Smooth muscle cell (in vitro differentiated cells): ENCODE measurements at regions not wholly inside any gene's neighbourhood (a gene's known extent, or its start where the extent isn't known, plus 50 kb on each side); places are given as distances from the start of the nearest gene placed in this dataset.

Source experiments
- DNase-seq: peaks from one replicate; lab custom pipeline; 2025; ENCODE audit not compliant: unreplicated experiment; lab: John Stamatoyannopoulos, UW
- H2AFZ ChIP-seq: fragments of 200-600 bp; sonication (generic); 2 replicates; pipeline ENCODE4 v1.6.0; 2016; ENCODE audit warnings: antibody characterized with exemption, low read depth, mild to moderate bottlenecking
- H3F3A ChIP-seq: fragments of 200-600 bp; sonication (generic); 2 replicates; pipeline ENCODE4 v1.6.0; 2017; ENCODE audit warnings: antibody characterized with exemption, low read depth
- H3K27ac ChIP-seq: fragments of 200-600 bp; sonication (generic); 2 replicates; pipeline ENCODE4 v1.5.1; 2016; ENCODE audit warnings: low read depth, mild to moderate bottlenecking
- H3K27me3 ChIP-seq: fragments of 200-600 bp; sonication (generic); 2 replicates; pipeline ENCODE4 v1.6.1; 2016; ENCODE audit warnings: low read depth, mild to moderate bottlenecking
- H3K36me3 ChIP-seq: fragments of 200-600 bp; sonication (generic); 2 replicates; pipeline ENCODE4 v1.5.1; 2016; ENCODE audit warnings: low read depth
- H3K4me1 ChIP-seq: fragments of 200-600 bp; sonication (generic); 2 replicates; pipeline ENCODE4 v1.5.1; 2016; ENCODE audit warnings: low read depth
- H3K4me2 ChIP-seq: fragments of 200-600 bp; sonication (generic); 2 replicates; pipeline ENCODE4 v1.6.0; 2016; ENCODE audit warnings: mild to moderate bottlenecking
- H3K4me3 ChIP-seq: fragments of 200-600 bp; sonication (generic); 2 replicates; pipeline ENCODE4 v1.5.1; 2016; ENCODE audit warnings: mild to moderate bottlenecking
- H3K79me2 ChIP-seq: fragments of 200-600 bp; sonication (generic); 2 replicates; pipeline ENCODE4 v1.6.0; 2016; ENCODE audit warnings: low read depth, mild to moderate bottlenecking
- H3K9ac ChIP-seq: fragments of 200-600 bp; sonication (generic); 2 replicates; pipeline ENCODE4 v1.6.0; 2016; ENCODE audit warnings: low read depth
- H3K9me3 ChIP-seq: fragments of 200-600 bp; sonication (generic); replicated peaks from 2 replicates; pipeline ENCODE4 v1.5.1; 2016; ENCODE audit warnings: low read depth
- H4K20me1 ChIP-seq: fragments of 200-600 bp; sonication (generic); 2 replicates; pipeline ENCODE4 v1.6.0; 2016; ENCODE audit warnings: low read depth
- WGBS: methylation state at CpG from one replicate; pipeline ENCODE4 v1.1.7; 2016; ENCODE audit warnings: low lambda C conversion rate; 5-methylcytosine and 5-hydroxymethylcytosine counted together
- TF ChIP-seq, protein P1 (sequence below): fragments of 200-600 bp; sonication (generic); IDR thresholded peaks from 2 replicates; pipeline ENCODE4 v1.5.1; 2017; ENCODE audit warnings: borderline replicate concordance, mild to moderate bottlenecking, antibody characterized with exemption; ENCODE audit not compliant: insufficient read depth, poor library complexity, severe bottlenecking

DNA sequence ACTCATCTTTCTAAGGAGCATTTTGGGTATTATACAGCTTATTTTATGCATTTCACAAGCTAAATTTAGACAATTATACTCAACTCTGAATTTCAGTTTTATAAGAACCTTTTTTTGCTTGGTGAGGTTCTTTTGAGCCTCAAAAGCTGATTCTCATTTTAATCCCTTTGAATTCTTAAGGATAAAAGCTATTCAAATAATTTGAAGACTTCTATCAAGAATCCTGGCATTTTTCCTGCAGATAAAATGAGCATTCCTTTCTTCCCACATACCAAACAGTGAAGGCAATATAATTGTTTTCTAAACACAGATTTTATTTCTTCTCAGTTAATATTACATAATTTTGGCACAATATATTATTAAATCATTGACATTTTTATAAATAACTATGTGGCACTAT, 118.4 kb upstream of the GPM6A start:
- H3K4me1 ChIP-seq = no peaks in the 10 kb centered on the region
- H3K4me2 ChIP-seq = peak overlapping the region; percentile 43
- H3K9me3 ChIP-seq = no peaks in the 10 kb centered on the region
- H3K27me3 ChIP-seq = no peaks in the 10 kb centered on the region
- no peak for DNase-seq
- no peaks in the 10 kb centered on the region for H3K36me3 ChIP-seq
- H3K9ac ChIP-seq = no peak overlapping the region
- no peaks in the 10 kb centered on the region for H4K20me1 ChIP-seq
- no peak overlapping the region for H3K4me3 ChIP-seq
- no peaks in the 10 kb centered on the region for H3F3A ChIP-seq
- TF ChIP-seq, protein P1, sequence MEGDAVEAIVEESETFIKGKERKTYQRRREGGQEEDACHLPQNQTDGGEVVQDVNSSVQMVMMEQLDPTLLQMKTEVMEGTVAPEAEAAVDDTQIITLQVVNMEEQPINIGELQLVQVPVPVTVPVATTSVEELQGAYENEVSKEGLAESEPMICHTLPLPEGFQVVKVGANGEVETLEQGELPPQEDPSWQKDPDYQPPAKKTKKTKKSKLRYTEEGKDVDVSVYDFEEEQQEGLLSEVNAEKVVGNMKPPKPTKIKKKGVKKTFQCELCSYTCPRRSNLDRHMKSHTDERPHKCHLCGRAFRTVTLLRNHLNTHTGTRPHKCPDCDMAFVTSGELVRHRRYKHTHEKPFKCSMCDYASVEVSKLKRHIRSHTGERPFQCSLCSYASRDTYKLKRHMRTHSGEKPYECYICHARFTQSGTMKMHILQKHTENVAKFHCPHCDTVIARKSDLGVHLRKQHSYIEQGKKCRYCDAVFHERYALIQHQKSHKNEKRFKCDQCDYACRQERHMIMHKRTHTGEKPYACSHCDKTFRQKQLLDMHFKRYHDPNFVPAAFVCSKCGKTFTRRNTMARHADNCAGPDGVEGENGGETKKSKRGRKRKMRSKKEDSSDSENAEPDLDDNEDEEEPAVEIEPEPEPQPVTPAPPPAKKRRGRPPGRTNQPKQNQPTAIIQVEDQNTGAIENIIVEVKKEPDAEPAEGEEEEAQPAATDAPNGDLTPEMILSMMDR = no peak
- H2AFZ ChIP-seq = no peak overlapping the region
- H3K27ac ChIP-seq = no peak overlapping the region
- no peaks in the 10 kb centered on the region for H3K79me2 ChIP-seq

DNA sequence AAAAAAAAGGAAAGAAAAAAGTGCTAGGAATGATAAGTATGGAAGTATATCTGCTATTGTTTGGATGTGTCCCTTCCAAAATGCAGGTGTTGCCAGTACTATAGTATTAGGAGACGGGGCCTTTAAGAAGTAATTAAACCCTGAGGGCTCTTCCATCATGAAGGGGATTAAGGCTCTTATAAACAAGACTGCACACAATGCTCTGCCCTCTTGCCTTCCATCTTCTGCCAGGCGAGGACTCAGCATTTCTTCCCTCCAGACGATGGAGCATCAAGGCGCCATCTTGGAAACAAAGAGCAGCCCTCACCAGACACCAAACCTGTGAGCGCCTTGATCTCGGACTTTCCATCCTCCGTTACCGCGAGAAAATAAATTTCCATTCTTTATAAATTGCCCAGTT, 120.1 kb upstream of the GPM6A start:
- Histone ChIP-seq H3K36me3 (no peaks in the 10 kb centered on the region), H3K9ac (no peak overlapping the region), H3K4me1 (no peaks in the 10 kb centered on the region), H3F3A (no peaks in the 10 kb centered on the region), H3K79me2 (no peaks in the 10 kb centered on the region), H2AFZ (no peak overlapping the region), H3K27ac (no peak overlapping the region), H3K27me3 (no peaks in the 10 kb centered on the region), H3K4me2 (no peak overlapping the region), H3K9me3 (no peaks in the 10 kb centered on the region), H3K4me3 (no peak overlapping the region), H4K20me1 (no peaks in the 10 kb centered on the region)
- DNase-seq = no peak
- WGBS = 95% methylated on average over 9 of the region's 9 CpGs
- TF ChIP-seq, protein P1 = no peak

DNA sequence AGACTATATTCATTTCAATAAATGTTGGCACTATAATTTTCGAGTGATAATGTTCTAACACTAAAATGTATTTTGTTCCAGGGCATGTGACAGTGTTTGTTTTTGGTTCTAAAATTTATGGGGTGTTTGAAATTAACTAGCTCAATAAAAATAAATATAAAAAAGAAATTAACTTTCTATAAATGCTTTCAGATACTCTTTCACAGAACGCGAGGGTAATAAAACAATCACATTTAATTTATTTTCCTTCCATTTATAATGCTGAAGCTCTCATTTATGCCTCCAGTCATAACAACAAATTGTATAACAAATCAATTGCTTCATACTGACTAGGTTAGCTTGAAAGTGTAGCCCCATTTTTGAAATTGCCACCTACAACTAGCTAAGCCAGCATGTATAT, 122.4 kb upstream of the GPM6A start:
- TF ChIP-seq, protein P1 = no peak
- H3K27ac ChIP-seq = no peak overlapping the region

DNA sequence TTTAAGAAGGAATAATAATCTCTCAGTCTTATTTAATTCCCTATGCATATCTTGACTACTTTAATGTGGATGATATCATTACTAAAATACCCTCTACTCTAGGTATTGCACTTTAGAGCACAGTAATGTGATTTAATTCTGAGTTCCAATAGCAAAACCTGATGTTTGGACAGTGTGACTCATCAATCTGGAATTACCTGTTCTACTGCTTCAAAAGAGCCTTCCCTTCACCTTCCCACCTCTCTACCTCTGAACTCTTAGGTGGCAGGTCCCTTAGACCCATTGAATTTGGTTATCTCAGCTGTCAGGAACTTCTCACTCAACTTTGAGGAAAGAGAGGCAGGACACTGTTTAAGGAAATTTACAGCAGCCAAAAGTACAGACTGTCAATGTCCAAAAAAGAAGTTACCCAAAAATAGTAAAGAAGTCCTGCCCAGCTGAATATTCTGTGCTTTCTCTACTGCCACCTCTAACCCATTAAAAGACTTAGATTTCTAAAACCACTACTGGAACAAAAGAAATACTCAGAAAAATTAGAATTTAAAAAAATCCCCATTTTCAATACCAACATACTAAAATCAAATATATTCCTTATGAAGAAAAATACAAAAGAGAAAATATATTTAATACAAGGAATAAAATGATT, 123.1 kb upstream of the GPM6A start:
- no peak for DNase-seq
- H3K36me3 ChIP-seq = no peaks in the 10 kb centered on the region
- H3K4me3 ChIP-seq = no peak overlapping the region
- TF ChIP-seq, protein P1 = no peak
- H3K27me3 ChIP-seq = no peaks in the 10 kb centered on the region
- H3K79me2 ChIP-seq = no peaks in the 10 kb centered on the region
- no peak overlapping the region for H3K4me2 ChIP-seq
- H3K27ac ChIP-seq = no peak overlapping the region
- H3K9me3 ChIP-seq = no peaks in the 10 kb centered on the region
- H4K20me1 ChIP-seq = no peaks in the 10 kb centered on the region
- no peak overlapping the region for H3K9ac ChIP-seq
- no peaks in the 10 kb centered on the region for H3F3A ChIP-seq
- H2AFZ ChIP-seq = peak overlapping the region; percentile 5
- no peaks in the 10 kb centered on the region for H3K4me1 ChIP-seq

More for the DNA sequence above, 122.4 kb upstream of the GPM6A start:
- Histone ChIP-seq H3K79me2 (no peaks in the 10 kb centered on the region), H3K36me3 (no peaks in the 10 kb centered on the region), H3K4me2 (no peak overlapping the region), H3K4me1 (no peaks in the 10 kb centered on the region), H3K9me3 (no peaks in the 10 kb centered on the region), H3F3A (no peaks in the 10 kb centered on the region), H4K20me1 (no peaks in the 10 kb centered on the region), H2AFZ (no peak overlapping the region), H3K27me3 (no peaks in the 10 kb centered on the region), H3K9ac (no peak overlapping the region), H3K4me3 (no peak overlapping the region)
- no peak for DNase-seq
- 89% methylated on average over 3 of the region's 3 CpGs for WGBS
